NCI-H2196 (cell line): ENCODE measurements at regions not wholly inside any gene's neighbourhood (a gene's known extent, or its start where the extent isn't known, plus 50 kb on each side); places are given as distances from the start of the nearest gene placed in this dataset.

ENCODE experiments used
- DNase-seq: peaks from one replicate; lab custom pipeline; 2025; ENCODE audit not compliant: unreplicated experiment; lab: John Stamatoyannopoulos, UW

GRCh38 chr4:66636349-66636748 is 909.0 kb downstream of the CENPC start:
- DNase-seq = no peak

- DNase-seq = no peak
Measured at GRCh38 chr4:66633477-66633876, 911.8 kb downstream of the CENPC start.

- DNase-seq = no peak
Measured at GRCh38 chr4:66629927-66630326, 915.4 kb downstream of the CENPC start.

GRCh38 chr4:66628146-66628545 is 917.2 kb downstream of the CENPC start:
- no peak for DNase-seq

GRCh38 chr4:66625480-66625879 is 919.8 kb downstream of the CENPC start:
- DNase-seq = no peak

GRCh38 chr4:66613591-66613990 is 931.7 kb downstream of the CENPC start:
- DNase-seq = no peak

GRCh38 chr4:66609014-66609413 is 936.3 kb downstream of the CENPC start:
- DNase-seq = no peak

- no peak for DNase-seq
Measured at GRCh38 chr4:66606908-66607307, 936.6 kb upstream of the EPHA5 start.

GRCh38 chr4:66606215-66606614 is 935.9 kb upstream of the EPHA5 start:
- DNase-seq = no peak

GRCh38 chr4:66604192-66604591 is 933.9 kb upstream of the EPHA5 start:
- no peak for DNase-seq

- DNase-seq = no peak
Measured at GRCh38 chr4:66602622-66603021, 932.3 kb upstream of the EPHA5 start.

- DNase-seq = no peak
Measured at GRCh38 chr4:66591968-66592367, 921.7 kb upstream of the EPHA5 start.

- DNase-seq = no peak
Measured at GRCh38 chr4:66590488-66591215, 920.4 kb upstream of the EPHA5 start.

GRCh38 chr4:66589183-66589582 is 918.9 kb upstream of the EPHA5 start:
- no peak for DNase-seq

GRCh38 chr4:66585767-66586166 is 915.5 kb upstream of the EPHA5 start:
- no peak for DNase-seq

GRCh38 chr4:66577922-66578321 is 907.6 kb upstream of the EPHA5 start:
- no peak for DNase-seq

GRCh38 chr4:66575008-66575696 is 904.9 kb upstream of the EPHA5 start:
- no peak for DNase-seq

- no peak for DNase-seq
Measured at GRCh38 chr4:66574145-66574978, 904.1 kb upstream of the EPHA5 start.

- DNase-seq = no peak
Measured at GRCh38 chr4:66572949-66573348, 902.7 kb upstream of the EPHA5 start.

GRCh38 chr4:66571145-66571695 is 900.9 kb upstream of the EPHA5 start:
- no peak for DNase-seq

- no peak for DNase-seq
Measured at GRCh38 chr4:66569228-66569627, 898.9 kb upstream of the EPHA5 start.

- DNase-seq = no peak
Measured at GRCh38 chr4:66568431-66568830, 898.1 kb upstream of the EPHA5 start.
